Mesothelial cell of epicardium (in vitro differentiated cells): ENCODE measurements at regions not wholly inside any gene's neighbourhood (a gene's known extent, or its start where the extent isn't known, plus 50 kb on each side); places are given as distances from the start of the nearest gene placed in this dataset.

Experiments
- DNase-seq, 2 experiments: peaks; one replicate each; pipeline ENCODE4 v3.0.0; 2021; ENCODE audit warnings: low spot score in 2 of 2; ENCODE audit not compliant: unreplicated experiment in 2 of 2
- H3K27ac Mint-ChIP-seq: 2 replicates; pipeline ENCODE4 v1.8.0; 2021; ENCODE audit warnings: mixed read lengths
- H3K27me3 Mint-ChIP-seq: 2 replicates; pipeline ENCODE4 v1.8.0; 2021; ENCODE audit warnings: low read depth, mixed read lengths
- H3K36me3 Mint-ChIP-seq: 2 replicates; pipeline ENCODE4 v1.8.0; 2021; ENCODE audit warnings: mixed read lengths
- H3K4me1 Mint-ChIP-seq: 2 replicates; pipeline ENCODE4 v1.8.0; 2021; ENCODE audit warnings: mixed read lengths
- H3K4me3 Mint-ChIP-seq: 2 replicates; pipeline ENCODE4 v1.8.0; 2021; ENCODE audit warnings: mild to moderate bottlenecking, moderate library complexity, mixed read lengths
- H3K9me3 Mint-ChIP-seq: 2 replicates; pipeline ENCODE4 v1.8.0; 2021; ENCODE audit warnings: mixed read lengths
- CTCF ChIP-seq: fragments of 200-600 bp; sonication (generic); IDR thresholded peaks from one replicate; pipeline ENCODE4 v1.5.0; 2021; ENCODE audit warnings: antibody characterized with exemption; ENCODE audit not compliant: unreplicated experiment

GRCh38 chr2:128413718-128414341 lies 95.2 kb upstream of the HS6ST1 start:
- no peak overlapping the region for H3K4me3 Mint-ChIP-seq
- DNase-seq = peak in 1 of 2 experiments; percentile 17

GRCh38 chr2:128414351-128414750 lies 95.7 kb upstream of the HS6ST1 start:
- no peak for TF ChIP-seq CTCF
- Mint-ChIP-seq H3K27ac (no peak overlapping the region), H3K9me3 (peaks cover 10% of the 10 kb centered on the region), H3K27me3 (no peaks in the 10 kb centered on the region), H3K36me3 (peaks cover under 1% of the 10 kb centered on the region), H3K4me3 (no peak overlapping the region), H3K4me1 (peaks cover 10% of the 10 kb centered on the region)
- peak in 1 of 2 experiments; percentile 26 for DNase-seq

More at GRCh38 chr2:128413718-128414341, 95.2 kb upstream of the HS6ST1 start:
- peaks cover 10% of the 10 kb centered on the region for H3K9me3 Mint-ChIP-seq
- no peak overlapping the region for H3K27ac Mint-ChIP-seq
- no peaks in the 10 kb centered on the region for H3K36me3 Mint-ChIP-seq
- peaks cover 14% of the 10 kb centered on the region for H3K4me1 Mint-ChIP-seq
- H3K27me3 Mint-ChIP-seq = no peaks in the 10 kb centered on the region
- no peak for TF ChIP-seq CTCF

DNA sequence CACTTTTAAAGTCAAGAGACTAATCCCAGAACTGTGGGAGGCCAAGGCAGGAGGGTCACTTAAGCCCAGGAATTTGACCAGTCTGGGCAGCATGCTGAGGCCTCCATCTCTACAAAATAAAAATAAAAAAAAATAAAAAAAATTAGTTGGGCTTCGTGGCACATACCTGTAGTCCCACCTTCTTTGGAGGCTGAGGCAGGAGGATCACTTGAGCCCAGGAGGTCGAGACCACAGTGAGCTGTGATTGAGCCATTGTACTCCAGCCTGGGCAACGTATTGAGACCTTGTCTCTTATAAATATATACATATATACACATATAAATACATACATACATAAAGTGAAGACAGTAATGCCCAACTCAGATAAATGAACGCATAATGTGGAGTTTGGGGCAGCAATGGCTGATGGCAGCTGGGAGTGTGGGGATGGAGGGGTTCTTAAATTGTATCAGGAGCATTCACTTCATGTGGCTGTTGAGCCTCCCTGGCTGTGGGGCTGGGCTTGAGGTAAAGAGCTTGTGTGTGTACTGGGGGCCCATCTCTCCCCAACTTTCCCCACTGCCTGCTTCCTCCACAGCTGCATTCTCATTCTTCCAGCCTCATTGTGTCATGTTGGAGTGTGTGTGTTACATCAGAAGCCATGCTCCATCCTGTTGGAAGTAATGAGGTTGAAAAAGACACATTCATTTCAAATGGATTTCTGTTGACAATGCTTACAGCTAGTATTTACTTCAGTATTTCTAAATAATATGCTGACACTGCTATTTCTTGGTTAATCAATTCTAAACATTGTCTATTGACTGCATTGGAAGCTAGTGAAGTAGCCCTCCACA lies 96.5 kb upstream of the HS6ST1 start:
- Mint-ChIP-seq H3K4me1 (peaks cover 5% of the 10 kb centered on the region), H3K4me3 (no peak overlapping the region), H3K9me3 (peaks cover 18% of the 10 kb centered on the region), H3K36me3 (peaks cover 5% of the 10 kb centered on the region), H3K27me3 (no peaks in the 10 kb centered on the region), H3K27ac (no peak overlapping the region)
- DNase-seq = peak in 1 of 2 experiments; percentile 9
- TF ChIP-seq CTCF = no peak

- Mint-ChIP-seq H3K4me1 (peaks cover 4% of the 10 kb centered on the region), H3K9me3 (peaks cover 19% of the 10 kb centered on the region), H3K36me3 (peaks cover 5% of the 10 kb centered on the region), H3K27me3 (no peaks in the 10 kb centered on the region), H3K4me3 (no peak overlapping the region), H3K27ac (no peak overlapping the region)
- no peak for DNase-seq
- no peak for TF ChIP-seq CTCF
These were observed 97.1 kb upstream of the HS6ST1 start for GRCh38 chr2:128415779-128416061.

DNA sequence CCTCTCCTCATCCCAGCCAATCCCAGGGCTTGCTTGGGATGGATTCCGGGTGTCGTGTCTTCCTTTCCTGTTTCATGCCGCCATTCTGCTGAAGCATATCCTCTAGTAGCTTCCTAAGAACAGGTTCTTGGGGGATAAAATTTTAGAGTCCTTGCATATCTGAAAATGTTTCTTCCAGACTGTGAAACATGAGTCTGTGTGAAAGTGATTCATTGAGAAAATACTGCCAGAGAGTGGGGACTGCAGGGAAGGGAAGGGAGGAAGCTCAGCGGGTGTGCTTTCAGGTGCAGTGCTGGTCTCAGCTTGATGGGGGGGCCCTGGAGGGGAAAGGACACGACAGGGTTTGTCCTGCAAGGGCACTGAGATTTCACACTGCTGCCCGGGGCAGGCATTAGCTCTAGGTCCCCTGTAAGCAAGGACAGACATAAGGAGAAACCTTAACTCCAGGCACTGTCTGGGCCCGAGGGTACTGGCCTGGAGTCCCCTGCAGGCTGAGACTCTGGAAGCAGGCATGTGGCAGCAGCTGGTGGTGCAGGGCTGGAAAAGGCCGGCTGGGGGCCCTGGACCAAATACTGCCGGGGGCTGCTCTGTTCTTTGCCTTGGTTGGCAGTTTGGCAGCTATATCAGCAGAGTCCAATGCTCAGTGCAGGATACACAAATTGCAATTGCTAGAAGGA lies 97.6 kb upstream of the HS6ST1 start:
- DNase-seq = peak in 1 of 2 experiments; percentile 24
- no peak for TF ChIP-seq CTCF
- no peak overlapping the region for H3K27ac Mint-ChIP-seq

More for the DNA sequence above, 97.6 kb upstream of the HS6ST1 start:
- H3K9me3 Mint-ChIP-seq = peaks cover 19% of the 10 kb centered on the region
- H3K27me3 Mint-ChIP-seq = no peaks in the 10 kb centered on the region
- H3K4me1 Mint-ChIP-seq = peaks cover 4% of the 10 kb centered on the region
- peaks cover 5% of the 10 kb centered on the region for H3K36me3 Mint-ChIP-seq
- no peak overlapping the region for H3K4me3 Mint-ChIP-seq
